T-cell (primary cell): ENCODE measurements at regions not wholly inside any gene's neighbourhood (a gene's known extent, or its start where the extent isn't known, plus 50 kb on each side); places are given as distances from the start of the nearest gene placed in this dataset.

Source experiments
- ATAC-seq, 4 experiments: fragments of 200-7000 bp in 3 of 4; fragments of 150-1000 bp in 1 of 4; cut with Tn5 transposase; replicated peaks in 1 of 4; 1 replicate in 3 of 4; 2 replicates in 1 of 4; pipeline ENCODE4 v1.10.0; 2021; ENCODE audit warnings: moderate library complexity in 3 of 4, mild to moderate bottlenecking in 2 of 4, moderate number of reproducible peaks in 1 of 4
- CTCF ChIA-PET, 2 donors: fragments of 300-600 bp; sonication (Branson Sonifier 250); formaldehyde crosslinking; loops; one replicate each; lab custom pipeline; 2022; ENCODE audit warnings: antibody characterized with exemption in 2 of 2; lab: Charles Lee
- POLR2A ChIA-PET, 2 donors: fragments of 300-600 bp; sonication (Branson Sonifier 250); formaldehyde crosslinking; loops; one replicate each; lab custom pipeline; 2022; ENCODE audit warnings: antibody characterized with exemption in 2 of 2; lab: Charles Lee
- DNase-seq, 35 experiments: peaks; one replicate each; pipeline versions ENCODE4 v3.0.0 to v3.0.0-alpha.2; 2013 to 2023
- H3K27ac ChIP-seq: one replicate; pipeline ENCODE4 v1.5.1; 2013; ENCODE audit warnings: low read length
- H3K27me3 ChIP-seq, 2 experiments: replicated peaks in 1 of 2; 1 replicate in 1 of 2; 2 replicates in 1 of 2; pipeline versions ENCODE4 v1.6.1 to v1.7.0; 2013; ENCODE audit warnings: low read length in 1 of 2, mixed read lengths in 1 of 2; ENCODE audit not compliant: control insufficient read depth in 2 of 2, insufficient read depth in 2 of 2; ENCODE audit errors: extremely low read depth in 1 of 2
- H3K36me3 ChIP-seq, 2 donors: 1 replicate in 1 of 2; 2 replicates in 1 of 2; pipeline versions ENCODE4 v1.6.1 to v1.7.0; 2013; ENCODE audit warnings: low read length in 1 of 2; ENCODE audit not compliant: control insufficient read depth in 2 of 2, insufficient read depth in 1 of 2; ENCODE audit errors: extremely low read depth in 1 of 2
- H3K4me1 ChIP-seq, 2 experiments: 1 replicate in 1 of 2; 2 replicates in 1 of 2; pipeline versions ENCODE4 v1.6.1 to v1.7.0; 2013; ENCODE audit warnings: low read length in 2 of 2, mixed read lengths in 1 of 2; ENCODE audit not compliant: insufficient read depth in 2 of 2, control insufficient read depth in 1 of 2; ENCODE audit errors: extremely low read depth in 1 of 2
- H3K4me3 ChIP-seq, 2 donors: 1 replicate in 1 of 2; 2 replicates in 1 of 2; pipeline versions ENCODE4 v1.5.1 to v1.7.0; 2013; ENCODE audit warnings: mild to moderate bottlenecking in 2 of 2, low read length in 1 of 2, moderate library complexity in 1 of 2; ENCODE audit not compliant: control insufficient read depth in 1 of 2; ENCODE audit errors: extremely low read depth in 1 of 2
- H3K9me3 ChIP-seq: 2 replicates; pipeline ENCODE4 v1.7.0; 2013
- H3K27ac Mint-ChIP-seq, 2 donors: one replicate each; pipeline ENCODE4 v1.8.0; 2020 to 2021; ENCODE audit warnings: mild to moderate bottlenecking in 2 of 2, mixed read lengths in 2 of 2
- H3K27me3 Mint-ChIP-seq, 2 donors: one replicate each; pipeline ENCODE4 v1.8.0; 2021 to 2022; ENCODE audit warnings: mixed read lengths in 2 of 2
- H3K36me3 Mint-ChIP-seq: one replicate; pipeline ENCODE4 v1.8.0; 2021; ENCODE audit warnings: mixed read lengths
- H3K4me1 Mint-ChIP-seq, 3 donors: one replicate each; pipeline ENCODE4 v1.8.0; 2020 to 2022; ENCODE audit warnings: mixed read lengths in 3 of 3, mild to moderate bottlenecking in 1 of 3
- H3K4me3 Mint-ChIP-seq, 3 donors: one replicate each; pipeline ENCODE4 v1.8.0; 2020 to 2022; ENCODE audit warnings: mild to moderate bottlenecking in 3 of 3, mixed read lengths in 3 of 3, moderate library complexity in 3 of 3
- H3K9me3 Mint-ChIP-seq, 3 donors: one replicate each; pipeline ENCODE4 v1.8.0; 2020 to 2022; ENCODE audit warnings: mixed read lengths in 3 of 3
- WGBS: methylation state at CpG from one replicate; pipeline ENCODE4 v1.1.5; 2013; ENCODE audit warnings: missing lambda C conversion rate; ENCODE audit not compliant: insufficient coverage; 5-methylcytosine and 5-hydroxymethylcytosine counted together

DNA sequence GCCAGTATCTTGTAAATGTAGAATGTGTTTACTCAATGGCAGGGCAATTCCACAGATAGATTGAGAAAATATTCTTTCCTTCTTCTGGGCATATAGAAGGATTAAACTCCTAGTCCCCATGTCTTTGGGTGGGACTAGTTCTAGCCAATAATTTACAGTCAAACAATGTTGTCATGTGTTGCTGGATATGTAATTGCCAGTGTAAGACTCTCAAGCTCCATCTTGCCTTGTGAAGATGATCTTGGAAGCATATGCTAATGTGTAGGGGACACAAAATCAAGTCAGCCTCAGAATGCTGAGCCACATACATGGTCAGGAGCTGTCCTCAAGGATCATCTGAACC is 386.9 kb downstream of the CETN3 start:
- no peak overlapping the region for H3K27ac Mint-ChIP-seq
- no peaks in the 10 kb centered on the region for H3K27me3 Mint-ChIP-seq
- CTCF ChIA-PET, result no interaction called here

GRCh38 chr5:90022002-90022710 is 387.4 kb downstream of the CETN3 start:
- no peak overlapping the region for H3K4me3 Mint-ChIP-seq
- no peaks in the 10 kb centered on the region for H3K36me3 ChIP-seq
- no peak overlapping the region for H3K27ac ChIP-seq
- no peaks in the 10 kb centered on the region for H3K4me1 ChIP-seq
- H3K36me3 Mint-ChIP-seq, result no peaks in the 10 kb centered on the region
- no peak overlapping the region for H3K4me3 ChIP-seq
- DNase-seq (no peak), ATAC-seq (no peak)
- H3K4me1 Mint-ChIP-seq, result no peaks in the 10 kb centered on the region
- H3K27ac Mint-ChIP-seq, result no peak overlapping the region
- no CpG with 5 or more reads among the region's 1 CpG for WGBS
- CTCF ChIA-PET, result no interaction called here
- H3K9me3 ChIP-seq, result no peaks in the 10 kb centered on the region
- H3K27me3 Mint-ChIP-seq, result no peaks in the 10 kb centered on the region
- no peaks in the 10 kb centered on the region for H3K27me3 ChIP-seq
- POLR2A ChIA-PET, result no interaction called here
- H3K9me3 Mint-ChIP-seq, result no peaks in the 10 kb centered on the region

More for the DNA sequence above, 386.9 kb downstream of the CETN3 start:
- H3K4me1 ChIP-seq, result no peaks in the 10 kb centered on the region
- H3K9me3 Mint-ChIP-seq, result peaks cover 0 to 3% (median 0%) of the 10 kb centered on the region in 3 donors
- POLR2A ChIA-PET, result no interaction called here
- no peaks in the 10 kb centered on the region for H3K36me3 ChIP-seq
- ATAC-seq (no peak), DNase-seq (no peak)
- no peaks in the 10 kb centered on the region for H3K27me3 ChIP-seq
- H3K4me1 Mint-ChIP-seq, result no peaks in the 10 kb centered on the region
- no peaks in the 10 kb centered on the region for H3K36me3 Mint-ChIP-seq
- no peaks in the 10 kb centered on the region for H3K9me3 ChIP-seq
- no peak overlapping the region for H3K27ac ChIP-seq
- H3K4me3 Mint-ChIP-seq, result no peak overlapping the region
- H3K4me3 ChIP-seq, result no peak overlapping the region

DNA sequence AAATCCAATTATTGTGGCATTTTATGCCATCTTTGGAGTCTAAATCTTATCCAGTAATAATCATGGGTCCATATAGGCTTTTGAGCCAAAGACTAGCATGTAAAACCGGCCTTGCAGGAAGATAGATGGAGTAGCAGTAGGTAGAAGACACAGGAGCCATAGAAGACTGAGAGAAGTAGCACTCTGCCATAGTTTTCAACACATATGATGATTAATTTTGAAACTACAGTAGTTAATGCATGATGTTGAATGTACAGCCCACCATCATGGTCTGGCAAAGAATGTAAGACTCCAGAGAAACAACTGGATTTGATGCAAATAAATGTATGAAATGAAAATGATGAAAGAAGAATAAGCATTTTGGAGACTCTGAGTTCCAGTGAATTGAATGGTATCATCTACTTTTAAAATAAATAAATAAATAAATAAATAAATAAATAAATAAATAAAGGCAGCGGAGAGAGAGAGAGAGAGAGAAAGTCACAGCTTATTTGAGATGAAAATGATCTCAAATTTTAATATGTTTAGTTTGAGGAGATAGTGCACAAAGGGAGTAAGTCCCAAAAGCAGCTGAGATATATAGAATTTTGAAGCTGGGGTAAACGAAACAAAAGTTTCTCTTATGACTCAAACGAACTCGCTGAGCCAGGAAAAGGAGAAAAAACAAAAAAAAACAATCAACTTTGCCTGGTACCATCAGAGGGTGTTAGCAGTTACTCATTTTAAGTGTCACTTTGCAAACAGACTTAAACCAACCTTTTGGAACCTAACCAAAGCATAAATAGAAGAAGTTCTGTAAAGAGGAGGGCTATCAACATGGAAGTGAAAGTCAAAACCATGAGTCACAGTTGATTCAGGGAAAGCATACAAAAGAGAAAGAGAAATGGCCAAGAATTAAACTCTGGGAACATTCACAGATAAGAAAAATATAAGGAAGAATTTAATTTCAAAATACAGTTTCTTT is 388.7 kb downstream of the CETN3 start:
- no peaks in the 10 kb centered on the region for H3K4me1 ChIP-seq
- no peak overlapping the region for H3K4me3 ChIP-seq
- no peak overlapping the region for H3K27ac Mint-ChIP-seq
- H3K36me3 ChIP-seq, result no peaks in the 10 kb centered on the region
- DNase-seq, result no peak
- H3K4me3 Mint-ChIP-seq, result no peak overlapping the region
- no peaks in the 10 kb centered on the region for H3K36me3 Mint-ChIP-seq
- no peak for ATAC-seq
- no peaks in the 10 kb centered on the region for H3K27me3 Mint-ChIP-seq
- WGBS, result no CpG with 5 or more reads among the region's 5 CpGs
- no peaks in the 10 kb centered on the region for H3K9me3 ChIP-seq
- CTCF ChIA-PET, result no interaction called here
- POLR2A ChIA-PET, result no interaction called here
- no peak overlapping the region for H3K27ac ChIP-seq
- no peaks in the 10 kb centered on the region for H3K4me1 Mint-ChIP-seq
- H3K27me3 ChIP-seq, result no peaks in the 10 kb centered on the region
- no peaks in the 10 kb centered on the region for H3K9me3 Mint-ChIP-seq

DNA sequence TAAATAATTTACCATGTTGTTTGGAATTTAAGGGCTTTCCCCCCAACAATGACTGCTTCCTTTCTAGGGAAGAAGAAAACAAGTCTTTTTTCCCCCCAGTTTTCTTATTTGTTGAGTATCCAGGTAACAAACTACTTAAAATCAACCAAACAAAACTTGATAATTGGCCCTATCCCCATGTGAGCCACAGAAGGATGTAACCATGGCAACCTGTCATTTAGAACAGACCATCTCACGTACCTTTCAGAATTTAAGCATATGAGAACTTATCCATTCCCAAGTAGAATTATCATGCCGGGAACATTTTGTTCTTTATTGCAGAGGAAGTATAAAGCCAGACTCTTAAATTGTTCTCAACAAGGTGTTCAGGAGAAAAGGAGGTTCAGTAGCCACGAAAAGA is 392.3 kb downstream of the CETN3 start:
- no peak overlapping the region for H3K4me3 Mint-ChIP-seq
- no CpG with 5 or more reads among the region's 3 CpGs for WGBS
- no peak for ATAC-seq
- H3K4me1 ChIP-seq, result no peaks in the 10 kb centered on the region
- no peaks in the 10 kb centered on the region for H3K27me3 ChIP-seq
- no peak overlapping the region for H3K27ac Mint-ChIP-seq
- H3K9me3 Mint-ChIP-seq, result peaks cover 0 to 6% (median 0%) of the 10 kb centered on the region in 3 donors
- DNase-seq, result no peak
- H3K27ac ChIP-seq, result no peak overlapping the region
- no peak overlapping the region for H3K4me3 ChIP-seq
- no peaks in the 10 kb centered on the region for H3K4me1 Mint-ChIP-seq
- no peaks in the 10 kb centered on the region for H3K27me3 Mint-ChIP-seq
- CTCF ChIA-PET, result no interaction called here
- H3K9me3 ChIP-seq, result no peaks in the 10 kb centered on the region
- no peaks in the 10 kb centered on the region for H3K36me3 Mint-ChIP-seq
- no peaks in the 10 kb centered on the region for H3K36me3 ChIP-seq
- POLR2A ChIA-PET, result no interaction called here

- ATAC-seq (no peak), DNase-seq (no peak)
- H3K9me3 ChIP-seq, result no peaks in the 10 kb centered on the region
- no peaks in the 10 kb centered on the region for H3K27me3 ChIP-seq
- ChIA-PET POLR2A (no interaction called here), CTCF (no interaction called here)
- no peak overlapping the region for H3K4me3 ChIP-seq
- H3K4me1 Mint-ChIP-seq, result no peaks in the 10 kb centered on the region
- WGBS, result no CpG with 5 or more reads among the region's 3 CpGs
- H3K27me3 Mint-ChIP-seq, result no peaks in the 10 kb centered on the region
- H3K27ac Mint-ChIP-seq, result no peak overlapping the region
- no peaks in the 10 kb centered on the region for H3K36me3 Mint-ChIP-seq
- no peak overlapping the region for H3K4me3 Mint-ChIP-seq
- no peak overlapping the region for H3K27ac ChIP-seq
- no peaks in the 10 kb centered on the region for H3K4me1 ChIP-seq
- H3K36me3 ChIP-seq, result no peaks in the 10 kb centered on the region
- peaks cover 0 to 6% (median 0%) of the 10 kb centered on the region in 3 donors for H3K9me3 Mint-ChIP-seq
Measured at GRCh38 chr5:90015584-90016018, 394.0 kb downstream of the CETN3 start.

- H3K9me3 Mint-ChIP-seq, result peaks cover 0 to 6% (median 0%) of the 10 kb centered on the region in 3 donors
- Histone ChIP-seq H3K27me3 (no peaks in the 10 kb centered on the region), H3K4me3 (no peak overlapping the region), H3K36me3 (no peaks in the 10 kb centered on the region), H3K27ac (no peak overlapping the region), H3K9me3 (no peaks in the 10 kb centered on the region), H3K4me1 (no peaks in the 10 kb centered on the region)
- POLR2A ChIA-PET, result no interaction called here
- no peak overlapping the region for H3K27ac Mint-ChIP-seq
- ATAC-seq (no peak), DNase-seq (no peak)
- H3K36me3 Mint-ChIP-seq, result no peaks in the 10 kb centered on the region
- no peak overlapping the region for H3K4me3 Mint-ChIP-seq
- CTCF ChIA-PET, result no interaction called here
- no peaks in the 10 kb centered on the region for H3K27me3 Mint-ChIP-seq
- no peaks in the 10 kb centered on the region for H3K4me1 Mint-ChIP-seq
Measured at GRCh38 chr5:90014420-90014819, 395.1 kb downstream of the CETN3 start.
